Loucy (cell line): ENCODE measurements at regions not wholly inside any gene's neighbourhood (a gene's known extent, or its start where the extent isn't known, plus 50 kb on each side); places are given as distances from the start of the nearest gene placed in this dataset.

Experiments
- H2AFZ ChIP-seq: fragments of 200-600 bp; sonication (generic); 2 replicates; pipeline ENCODE4 v1.6.0; 2016; ENCODE audit warnings: antibody characterized with exemption, mild to moderate bottlenecking, low read length, moderate library complexity
- H3F3A ChIP-seq: fragments of 200-600 bp; 2 replicates; pipeline ENCODE4 v1.6.0; 2016; ENCODE audit warnings: antibody characterized with exemption, low read depth, mild to moderate bottlenecking
- H3K27me3 ChIP-seq: fragments of 200-600 bp; sonication (generic); 2 replicates; pipeline ENCODE4 v1.6.1; 2014; ENCODE audit warnings: low read length, mild to moderate bottlenecking; ENCODE audit not compliant: insufficient read depth, poor library complexity, severe bottlenecking
- H3K36me3 ChIP-seq: fragments of 200-600 bp; sonication (generic); 2 replicates; pipeline ENCODE4 v1.6.1; 2016; ENCODE audit warnings: low read length; ENCODE audit not compliant: insufficient read depth
- H3K4me1 ChIP-seq: fragments of 200-600 bp; sonication (generic); 2 replicates; pipeline ENCODE4 v1.5.1; 2014; ENCODE audit warnings: low read length, mild to moderate bottlenecking; ENCODE audit not compliant: insufficient read depth, poor library complexity, severe bottlenecking
- H3K4me2 ChIP-seq: fragments of 200-600 bp; sonication (generic); 2 replicates; pipeline ENCODE4 v1.6.0; 2014; ENCODE audit warnings: antibody characterized with exemption, low read length, low read depth, mild to moderate bottlenecking; ENCODE audit not compliant: poor library complexity, severe bottlenecking
- H3K4me3 ChIP-seq: fragments of 200-600 bp; sonication (generic); 2 replicates; pipeline ENCODE4 v1.5.1; 2014; ENCODE audit warnings: low read length, mild to moderate bottlenecking, mixed read lengths; ENCODE audit not compliant: poor library complexity, severe bottlenecking
- H3K79me2 ChIP-seq: fragments of 200-600 bp; sonication (generic); 2 replicates; pipeline ENCODE4 v1.6.1; 2014; ENCODE audit warnings: low read length; ENCODE audit not compliant: insufficient read depth
- H3K9ac ChIP-seq: fragments of 200-600 bp; sonication (generic); 2 replicates; pipeline ENCODE4 v1.6.0; 2014; ENCODE audit warnings: mild to moderate bottlenecking, low read depth, low read length, moderate library complexity; ENCODE audit not compliant: poor library complexity, severe bottlenecking
- H3K9me2 ChIP-seq: fragments of 200-600 bp; sonication (generic); replicated peaks from 2 replicates; pipeline ENCODE4 v1.6.1; 2016; ENCODE audit warnings: low read depth, low read length, mixed read lengths
- H3K9me3 ChIP-seq: fragments of 200-600 bp; sonication (generic); 2 replicates; pipeline ENCODE4 v1.6.1; 2014; ENCODE audit warnings: mild to moderate bottlenecking, antibody characterized with exemption, low read length, low read depth; ENCODE audit not compliant: insufficient read depth
- H4K20me1 ChIP-seq: fragments of 200-600 bp; sonication (generic); 2 replicates; pipeline ENCODE4 v1.6.0; 2014; ENCODE audit warnings: antibody characterized with exemption, low read length, mild to moderate bottlenecking; ENCODE audit not compliant: insufficient read depth, poor library complexity, severe bottlenecking
- CTCF ChIP-seq: fragments of 200-600 bp; sonication (generic); conservative IDR thresholded peaks from 2 replicates; pipeline ENCODE4 v1.5.1; 2014; ENCODE audit warnings: mild to moderate bottlenecking, antibody characterized with exemption, low read length
- EZH2phosphoT487 ChIP-seq: fragments of 200-600 bp; IDR thresholded peaks from 2 replicates; pipeline ENCODE4 v1.6.1; 2018; ENCODE audit warnings: antibody characterized with exemption, mild to moderate bottlenecking, moderate library complexity, borderline replicate concordance

- Histone ChIP-seq H2AFZ (no peak overlapping the region), H3K36me3 (no peaks in the 10 kb centered on the region), H3F3A (no peaks in the 10 kb centered on the region), H3K4me2 (no peak overlapping the region), H3K9me3 (no peaks in the 10 kb centered on the region), H3K4me3 (no peak overlapping the region), H3K9me2 (no peaks in the 10 kb centered on the region), H3K27me3 (no peaks in the 10 kb centered on the region), H4K20me1 (no peaks in the 10 kb centered on the region), H3K9ac (no peak overlapping the region), H3K79me2 (no peaks in the 10 kb centered on the region), H3K4me1 (no peaks in the 10 kb centered on the region)
- TF ChIP-seq EZH2phosphoT487 (no peak), CTCF (no peak)
These were observed 200.2 kb upstream of the PHYHIPL start for GRCh38 chr10:58976254-58976653.

GRCh38 chr10:58979711-58980110, 196.7 kb upstream of the PHYHIPL start:
- no peaks in the 10 kb centered on the region for H3K9me2 ChIP-seq
- no peaks in the 10 kb centered on the region for H3K27me3 ChIP-seq
- H3K9ac ChIP-seq = no peak overlapping the region
- TF ChIP-seq CTCF (no peak), EZH2phosphoT487 (no peak)
- H3K36me3 ChIP-seq = no peaks in the 10 kb centered on the region
- no peaks in the 10 kb centered on the region for H3F3A ChIP-seq
- H4K20me1 ChIP-seq = no peaks in the 10 kb centered on the region
- no peak overlapping the region for H3K4me3 ChIP-seq
- no peak overlapping the region for H3K4me2 ChIP-seq
- H3K79me2 ChIP-seq = no peaks in the 10 kb centered on the region
- H3K4me1 ChIP-seq = no peaks in the 10 kb centered on the region
- H2AFZ ChIP-seq = no peak overlapping the region
- H3K9me3 ChIP-seq = no peaks in the 10 kb centered on the region

GRCh38 chr10:58980826-58981415, 195.5 kb upstream of the PHYHIPL start:
- no peaks in the 10 kb centered on the region for H3K4me1 ChIP-seq
- H3K79me2 ChIP-seq = no peaks in the 10 kb centered on the region
- no peaks in the 10 kb centered on the region for H3K36me3 ChIP-seq
- H3K4me3 ChIP-seq = no peak overlapping the region
- no peaks in the 10 kb centered on the region for H3K9me3 ChIP-seq
- H2AFZ ChIP-seq = no peak overlapping the region
- no peak overlapping the region for H3K9ac ChIP-seq
- H3K27me3 ChIP-seq = no peaks in the 10 kb centered on the region
- TF ChIP-seq CTCF (no peak), EZH2phosphoT487 (no peak)
- no peaks in the 10 kb centered on the region for H3K9me2 ChIP-seq
- H3K4me2 ChIP-seq = no peak overlapping the region
- H4K20me1 ChIP-seq = no peaks in the 10 kb centered on the region
- H3F3A ChIP-seq = no peaks in the 10 kb centered on the region
